HEK293T (cell line): ENCODE measurements at regions not wholly inside any gene's neighbourhood (a gene's known extent, or its start where the extent isn't known, plus 50 kb on each side); places are given as distances from the start of the nearest gene placed in this dataset.

ENCODE experiments used
- ARNT ChIP-seq: fragments of 450-650 bp; IDR thresholded peaks from 2 replicates; pipeline ENCODE4 v1.6.1; 2017; ENCODE audit warnings: mild to moderate bottlenecking
- ELF4 ChIP-seq: fragments of 450-650 bp; IDR thresholded peaks from 2 replicates; pipeline ENCODE4 v1.6.1; 2017; ENCODE audit warnings: antibody characterized with exemption
- NFRKB ChIP-seq: fragments of 450-650 bp; IDR thresholded peaks from 2 replicates; pipeline ENCODE4 v1.6.1; 2016; ENCODE audit warnings: mild to moderate bottlenecking, moderate library complexity
- SP1 ChIP-seq: fragments of 450-650 bp; IDR thresholded peaks from 2 replicates; pipeline ENCODE4 v1.6.1; 2017
- SUZ12 ChIP-seq: fragments of 450-650 bp; IDR thresholded peaks from 2 replicates; pipeline ENCODE4 v1.6.1; 2016; ENCODE audit warnings: mild to moderate bottlenecking
- TARDBP ChIP-seq: fragments of 450-650 bp; IDR thresholded peaks from 2 replicates; pipeline ENCODE4 v1.6.1; 2016
- ZNF384 ChIP-seq: fragments of 450-650 bp; IDR thresholded peaks from 2 replicates; pipeline ENCODE4 v1.6.1; 2016

DNA sequence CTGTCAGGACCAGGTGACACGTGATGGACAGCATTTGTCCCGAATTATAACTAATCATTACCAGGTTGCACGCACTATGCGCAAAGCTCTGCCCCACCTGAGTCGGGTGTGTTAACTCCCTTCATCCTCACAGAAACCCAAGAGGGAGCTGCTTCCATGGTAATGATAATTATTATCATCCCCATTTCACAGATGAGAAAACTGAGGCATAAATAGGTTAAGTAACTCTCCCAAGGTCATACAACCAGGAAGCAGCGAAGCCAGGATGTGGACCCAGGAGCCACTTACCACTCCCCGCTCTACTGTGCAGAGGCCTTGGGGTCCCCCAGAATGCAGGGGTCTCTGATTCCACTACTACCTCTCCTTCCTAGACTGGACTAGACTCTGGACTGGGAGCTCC, 76.7 kb upstream of the TARDBP start:
- TF ChIP-seq NFRKB: no peak
- TF ChIP-seq ZNF384: no peak
- no peak for TF ChIP-seq ARNT
- no peak for TF ChIP-seq SP1
- TF ChIP-seq ELF4: no peak
- no peak for TF ChIP-seq TARDBP
- TF ChIP-seq SUZ12: no peak
